GM23338 (cell line): ENCODE measurements at regions not wholly inside any gene's neighbourhood (a gene's known extent, or its start where the extent isn't known, plus 50 kb on each side); places are given as distances from the start of the nearest gene placed in this dataset.

Source experiments
- CREB1 ChIP-seq: fragments of 250-450 bp; sonication (Bioruptor Pico); IDR thresholded peaks from 2 replicates; pipeline ENCODE4 v1.5.0; 2020; ENCODE audit warnings: low read depth, mild to moderate bottlenecking, moderate library complexity
- CTCF ChIP-seq, 2 experiments: fragments of 200-600 bp in 1 of 2; sonication (generic) in 1 of 2; conservative IDR thresholded peaks; 2 replicates each; pipeline versions ENCODE4 v1.5.1 to v1.6.1; 2016 to 2017; ENCODE audit warnings: antibody characterized with exemption in 2 of 2, low read depth in 2 of 2, mild to moderate bottlenecking in 2 of 2, moderate library complexity in 1 of 2
- EZH2 ChIP-seq: fragments of 200-600 bp; sonication (generic); IDR thresholded peaks from one replicate; pipeline ENCODE4 v1.8.0; 2017; ENCODE audit warnings: antibody characterized with exemption, mild to moderate bottlenecking, low read depth; ENCODE audit not compliant: unreplicated experiment
- JUNB ChIP-seq: IDR thresholded peaks from one replicate; pipeline ENCODE4 v1.6.1; 2016; ENCODE audit warnings: antibody characterized with exemption; ENCODE audit not compliant: unreplicated experiment
- NANOG ChIP-seq: IDR thresholded peaks from 2 replicates; pipeline ENCODE4 v1.6.1; 2016; ENCODE audit warnings: antibody characterized with exemption, borderline replicate concordance
- POLR2AphosphoS5 ChIP-seq: IDR thresholded peaks from 2 replicates; pipeline ENCODE4 v1.6.1; 2016; ENCODE audit warnings: antibody characterized with exemption, low read depth
- REST ChIP-seq: IDR thresholded peaks from one replicate; pipeline ENCODE4 v1.6.1; 2018; ENCODE audit warnings: antibody characterized with exemption; ENCODE audit not compliant: unreplicated experiment

- no peak for TF ChIP-seq CTCF (conservative IDR thresholded peaks at IDR 0.05; ENCODE audit: low read depth in 2 of 2)
- TF ChIP-seq EZH2, result no peak
- no peak for TF ChIP-seq REST
- TF ChIP-seq POLR2AphosphoS5, result no peak
- TF ChIP-seq NANOG, result no peak
- no peak for TF ChIP-seq JUNB
- no peak for TF ChIP-seq CREB1 (CRISPR knock-in tag)
Measured at GRCh38 chr5:53355931-53356330, 124.5 kb upstream of the FST start.
